Breast epithelium (tissue), 4 donors: ENCODE measurements at regions not wholly inside any gene's neighbourhood (a gene's known extent, or its start where the extent isn't known, plus 50 kb on each side); places are given as distances from the start of the nearest gene placed in this dataset.

ENCODE experiments used
- DNase-seq, 2 donors: peaks; one replicate each; pipeline ENCODE4 v3.0.0-alpha.2; 2019; ENCODE audit warnings: low spot score in 2 of 2
- H3K27ac ChIP-seq, 2 donors: fragments of 200-600 bp; sonication (generic) in 1 of 2; one replicate each; pipeline ENCODE4 v1.5.1; 2016 to 2019; ENCODE audit warnings: mild to moderate bottlenecking in 1 of 2
- H3K27me3 ChIP-seq, 2 donors: fragments of 200-600 bp; sonication (generic) in 1 of 2; one replicate each; pipeline versions ENCODE4 v1.5.1 to v1.6.0; 2017 to 2019; ENCODE audit warnings: control low read depth in 1 of 2, mild to moderate bottlenecking in 1 of 2
- H3K36me3 ChIP-seq: fragments of 200-600 bp; one replicate; pipeline ENCODE4 v1.5.1; 2019
- H3K4me1 ChIP-seq, 2 donors: fragments of 200-600 bp; sonication (generic); one replicate each; pipeline ENCODE4 v1.5.1; 2016 to 2019; ENCODE audit warnings: control low read depth in 1 of 2
- H3K4me3 ChIP-seq, 3 donors: fragments of 200-600 bp; sonication (generic); 1 replicate in 2 of 3; 2 replicates in 1 of 3; pipeline ENCODE4 v1.5.1; 2016 to 2019; ENCODE audit warnings: mild to moderate bottlenecking in 3 of 3, moderate library complexity in 2 of 3
- H3K9me3 ChIP-seq, 2 donors: fragments of 200-600 bp; sonication (generic) in 1 of 2; one replicate each; pipeline ENCODE4 v1.5.1; 2016 to 2019; ENCODE audit warnings: control low read depth in 1 of 2
- CTCF ChIP-seq, 3 donors: fragments of 450-650 bp; IDR thresholded peaks; one replicate each; pipeline ENCODE4 v1.5.1; 2016 to 2017; ENCODE audit warnings: antibody characterized with exemption in 3 of 3, mild to moderate bottlenecking in 3 of 3, moderate library complexity in 3 of 3
- POLR2A ChIP-seq: fragments of 450-650 bp; IDR thresholded peaks from one replicate; pipeline ENCODE4 v1.6.1; 2016; ENCODE audit warnings: antibody characterized with exemption, mild to moderate bottlenecking, moderate library complexity
- POLR2AphosphoS5 ChIP-seq, 3 donors: sonication (generic); formaldehyde crosslinking; IDR thresholded peaks; one replicate each; pipeline ENCODE4 v1.6.1; 2017; ENCODE audit warnings: antibody characterized with exemption in 3 of 3
- intact Hi-C: fragments of 100-400 bp; cut with DNase I; formaldehyde crosslinking; loops from one replicate; pipeline ENCODE4 v1.15.1; 2023; ENCODE audit warnings: low total_unique reads

- Histone ChIP-seq H3K27ac (no peak overlapping the region), H3K9me3 (peaks cover 0 to 5% of the 10 kb centered on the region in 2 donors), H3K4me1 (no peaks in the 10 kb centered on the region), H3K36me3 (no peaks in the 10 kb centered on the region), H3K27me3 (no peaks in the 10 kb centered on the region), H3K4me3 (no peak overlapping the region)
- TF ChIP-seq CTCF (IDR thresholded peaks at IDR 0.05) = no peak
- TF ChIP-seq POLR2AphosphoS5 (IDR thresholded peaks at IDR 0.05) = no peak
- TF ChIP-seq POLR2A = no peak
- intact Hi-C loops = no loop called here
- DNase-seq = peak in 1 of 2 donors; percentile 5
These were observed 241.1 kb upstream of the IRX4 start for GRCh38 chr5:2123874-2124273.

GRCh38 chr5:2120361-2120760, 237.6 kb upstream of the IRX4 start:
- H3K36me3 ChIP-seq = no peaks in the 10 kb centered on the region
- H3K27ac ChIP-seq = no peak overlapping the region
- no peak for TF ChIP-seq POLR2A
- no peak for TF ChIP-seq POLR2AphosphoS5 (IDR thresholded peaks at IDR 0.05)
- TF ChIP-seq CTCF (IDR thresholded peaks at IDR 0.05) = no peak
- intact Hi-C loops = loop anchor here (2.0 kb wide), 1 partner anchor 108 kb away; no protein-coding TSS in a partner anchor
- no peaks in the 10 kb centered on the region for H3K4me1 ChIP-seq
- peaks cover 0 to 5% of the 10 kb centered on the region in 2 donors for H3K9me3 ChIP-seq
- no peak overlapping the region for H3K4me3 ChIP-seq
- H3K27me3 ChIP-seq = no peaks in the 10 kb centered on the region
- DNase-seq = no peak

GRCh38 chr5:2119573-2119972, 236.8 kb upstream of the IRX4 start:
- DNase-seq = no peak
- H3K9me3 ChIP-seq = peaks cover 0 to 5% of the 10 kb centered on the region in 2 donors
- H3K4me1 ChIP-seq = no peaks in the 10 kb centered on the region
- H3K27me3 ChIP-seq = no peaks in the 10 kb centered on the region
- no peak overlapping the region for H3K27ac ChIP-seq
- H3K4me3 ChIP-seq = no peak overlapping the region
- H3K36me3 ChIP-seq = no peaks in the 10 kb centered on the region
- TF ChIP-seq POLR2A (no peak), CTCF (IDR thresholded peaks at IDR 0.05) (no peak), POLR2AphosphoS5 (IDR thresholded peaks at IDR 0.05) (no peak)
- intact Hi-C loops = no loop called here

DNA sequence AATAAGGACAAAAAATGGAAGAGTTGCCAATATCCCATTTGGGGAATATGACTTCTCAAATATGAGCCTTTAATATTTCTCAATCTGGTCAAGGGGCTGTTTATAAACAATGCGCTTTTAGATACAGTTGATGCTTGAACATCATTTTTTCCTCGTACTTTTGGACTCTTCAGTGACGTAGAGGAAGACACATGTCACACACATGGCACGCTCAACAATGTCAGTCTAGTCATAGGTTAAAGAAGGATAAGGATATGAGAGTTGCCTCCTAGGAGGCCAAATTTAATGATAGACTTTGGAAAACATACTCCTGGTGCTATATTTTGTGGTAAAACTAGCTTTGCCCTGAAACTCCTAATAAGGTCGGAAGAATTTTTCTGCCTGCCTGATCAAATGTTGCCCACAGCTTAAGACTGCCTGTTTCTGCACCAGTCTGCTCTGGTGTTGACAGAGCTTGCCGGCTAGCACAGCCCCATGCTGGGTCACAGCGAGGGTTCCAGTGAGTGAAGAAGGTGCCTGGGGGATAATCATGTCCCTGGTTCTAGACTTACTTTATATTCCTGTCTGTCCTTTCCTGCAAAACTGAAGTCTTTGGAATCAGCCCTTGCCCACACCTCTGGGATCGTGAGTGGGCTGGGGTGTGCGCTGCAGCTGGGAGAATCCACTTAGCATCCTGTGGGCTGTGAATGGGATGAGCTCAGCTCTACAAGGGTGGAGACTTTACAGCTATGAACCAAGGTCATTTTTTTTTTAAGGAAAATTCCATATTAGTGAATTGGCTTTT, 230.8 kb upstream of the IRX4 start:
- DNase-seq = no peak
- Histone ChIP-seq H3K4me3 (no peak overlapping the region), H3K27ac (no peak overlapping the region), H3K4me1 (no peaks in the 10 kb centered on the region), H3K9me3 (no peaks in the 10 kb centered on the region), H3K36me3 (no peaks in the 10 kb centered on the region), H3K27me3 (no peaks in the 10 kb centered on the region)
- TF ChIP-seq CTCF (IDR thresholded peaks at IDR 0.05) = no peak
- no peak for TF ChIP-seq POLR2A
- no peak for TF ChIP-seq POLR2AphosphoS5 (IDR thresholded peaks at IDR 0.05)
- intact Hi-C loops = no loop called here

DNA sequence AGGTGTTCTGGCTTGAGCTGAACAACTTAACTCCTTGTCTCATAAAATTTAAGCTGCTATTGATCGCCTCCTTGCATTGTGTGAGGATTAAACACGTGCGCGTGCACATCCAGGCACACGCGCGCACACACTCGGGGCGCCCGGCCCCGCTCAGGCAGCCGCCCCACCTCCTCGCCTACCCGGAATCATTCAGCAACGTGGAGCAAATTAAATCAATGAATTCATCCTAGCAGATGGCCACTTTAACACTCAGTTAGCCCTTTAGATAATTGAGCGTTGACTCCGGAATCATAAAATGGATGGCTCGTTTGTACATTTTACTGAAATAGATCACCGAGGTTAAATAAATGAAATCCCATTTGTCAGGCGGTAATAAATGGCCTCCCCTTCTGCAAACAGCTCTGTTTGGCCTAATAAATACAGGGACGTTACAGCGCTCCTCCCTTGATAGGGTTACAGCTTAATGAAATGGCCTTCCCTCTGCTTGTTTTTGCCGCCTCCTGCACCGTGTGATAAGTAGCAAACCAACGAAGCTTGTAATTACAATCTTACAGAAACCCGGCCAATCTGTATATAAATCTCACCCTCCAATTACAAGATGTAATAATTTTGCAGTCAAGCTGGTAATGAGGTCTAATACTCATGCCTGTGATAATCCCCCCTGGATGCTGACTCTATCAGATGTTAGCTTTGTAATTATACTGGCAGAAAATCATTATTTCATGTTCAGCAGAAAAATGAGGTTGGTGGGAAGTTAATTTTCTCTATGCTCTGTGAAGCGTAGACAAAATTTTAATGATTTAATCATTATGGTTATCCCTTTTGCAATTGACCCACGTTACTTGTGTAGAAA, 229.7 kb upstream of the IRX4 start:
- DNase-seq = no peak
- H3K4me3 ChIP-seq = no peak overlapping the region
- no peaks in the 10 kb centered on the region for H3K27me3 ChIP-seq
- H3K36me3 ChIP-seq = no peaks in the 10 kb centered on the region
- no peaks in the 10 kb centered on the region for H3K9me3 ChIP-seq
- intact Hi-C loops = no loop called here
- no peaks in the 10 kb centered on the region for H3K4me1 ChIP-seq
- no peak for TF ChIP-seq POLR2AphosphoS5 (IDR thresholded peaks at IDR 0.05)
- TF ChIP-seq CTCF (IDR thresholded peaks at IDR 0.05) = no peak
- TF ChIP-seq POLR2A = no peak
- H3K27ac ChIP-seq = no peak overlapping the region
